Testis (tissue), 2 donors: ENCODE measurements at regions not wholly inside any gene's neighbourhood (a gene's known extent, or its start where the extent isn't known, plus 50 kb on each side); places are given as distances from the start of the nearest gene placed in this dataset.

Experiments
- DNase-seq: peaks from one replicate; pipeline ENCODE4 v3.0.0-alpha.2; 2019
- H3K27ac ChIP-seq, 2 donors: fragments of 200-600 bp; sonication (generic); one replicate each; pipeline ENCODE4 v1.5.1; 2019
- H3K27me3 ChIP-seq: fragments of 200-600 bp; sonication (generic); one replicate; pipeline ENCODE4 v1.5.1; 2019
- H3K36me3 ChIP-seq: fragments of 200-600 bp; sonication (generic); one replicate; pipeline ENCODE4 v1.5.1; 2017; ENCODE audit warnings: low read depth; ENCODE audit errors: missing control alignments
- H3K4me1 ChIP-seq: fragments of 200-600 bp; sonication (generic); one replicate; pipeline ENCODE4 v1.5.1; 2019
- H3K4me3 ChIP-seq, 2 donors: fragments of 200-600 bp; sonication (generic); one replicate each; pipeline ENCODE4 v1.5.1; 2017 to 2019
- H3K9me3 ChIP-seq: fragments of 200-600 bp; sonication (generic); one replicate; pipeline ENCODE4 v1.5.1; 2017
- CTCF ChIP-seq, 3 experiments: fragments of 450-650 bp in 2 of 3; fragments of 200-600 bp in 1 of 3; sonication (generic) in 1 of 3; IDR thresholded peaks; one replicate each; pipeline ENCODE4 v1.5.1; 2016 to 2019; ENCODE audit warnings: antibody characterized with exemption in 3 of 3, mild to moderate bottlenecking in 2 of 3, moderate library complexity in 1 of 3
- POLR2A ChIP-seq: fragments of 450-650 bp; IDR thresholded peaks from one replicate; pipeline ENCODE4 v1.6.1; 2017; ENCODE audit warnings: antibody characterized with exemption, mild to moderate bottlenecking, moderate library complexity
- WGBS, 2 donors: methylation state at CpG; one replicate each; pipeline ENCODE4 v1.1.5; 2018; 5-methylcytosine and 5-hydroxymethylcytosine counted together
- intact Hi-C: fragments of 100-400 bp; cut with DNase I; formaldehyde crosslinking; loops from one replicate; pipeline ENCODE4 v1.15.1; 2023; ENCODE audit warnings: low total_unique reads

GRCh38 chr2:238567996-238568395, 141.3 kb downstream of the ASB1 start:
- H3K4me3 ChIP-seq: no peak overlapping the region
- no peak overlapping the region for H3K27ac ChIP-seq
- no peaks in the 10 kb centered on the region for H3K4me1 ChIP-seq
- TF ChIP-seq CTCF (IDR thresholded peaks at IDR 0.05): no peak
- TF ChIP-seq POLR2A: no peak
- no peaks in the 10 kb centered on the region for H3K9me3 ChIP-seq
- H3K27me3 ChIP-seq: no peaks in the 10 kb centered on the region
- intact Hi-C loops: no loop called here
- no peaks in the 10 kb centered on the region for H3K36me3 ChIP-seq
- DNase-seq: no peak
- 81 to 92% methylated on average over 7 to 10 of the region's 10 CpGs for WGBS, 2 donors

GRCh38 chr2:238568455-238569440, 142.0 kb downstream of the ASB1 start:
- intact Hi-C loops: no loop called here
- TF ChIP-seq CTCF (IDR thresholded peaks at IDR 0.05): no peak
- Histone ChIP-seq H3K27me3 (no peaks in the 10 kb centered on the region), H3K4me1 (no peaks in the 10 kb centered on the region), H3K9me3 (no peaks in the 10 kb centered on the region), H3K4me3 (no peak overlapping the region), H3K27ac (no peak overlapping the region), H3K36me3 (no peaks in the 10 kb centered on the region)
- 73 to 79% methylated on average over 22 to 27 of the region's 27 CpGs for WGBS, 2 donors
- no peak for DNase-seq

GRCh38 chr2:238569507-238570195, 142.9 kb downstream of the ASB1 start:
- H3K9me3 ChIP-seq: no peaks in the 10 kb centered on the region
- DNase-seq: peak; percentile 32
- no peak overlapping the region for H3K4me3 ChIP-seq
- 72 to 77% methylated on average over 17 to 25 of the region's 25 CpGs for WGBS, 2 donors
- no peaks in the 10 kb centered on the region for H3K4me1 ChIP-seq
- no peak for TF ChIP-seq CTCF (IDR thresholded peaks at IDR 0.05)
- TF ChIP-seq POLR2A: no peak
- no peaks in the 10 kb centered on the region for H3K27me3 ChIP-seq
- intact Hi-C loops: no loop called here
- H3K27ac ChIP-seq: no peak overlapping the region
- no peaks in the 10 kb centered on the region for H3K36me3 ChIP-seq

GRCh38 chr2:238570391-238570790, 143.7 kb downstream of the ASB1 start:
- no peaks in the 10 kb centered on the region for H3K27me3 ChIP-seq
- no peaks in the 10 kb centered on the region for H3K9me3 ChIP-seq
- H3K36me3 ChIP-seq: no peaks in the 10 kb centered on the region
- no peak for TF ChIP-seq CTCF (IDR thresholded peaks at IDR 0.05)
- TF ChIP-seq POLR2A: no peak
- intact Hi-C loops: no loop called here
- H3K4me1 ChIP-seq: no peaks in the 10 kb centered on the region
- no peak overlapping the region for H3K27ac ChIP-seq
- H3K4me3 ChIP-seq: no peak overlapping the region
- WGBS, 2 donors: 91 to 93% methylated on average over 10 of the region's 10 CpGs
- no peak for DNase-seq
